ENCODE measurements at regions not wholly inside any gene's neighbourhood (a gene's known extent, or its start where the extent isn't known, plus 50 kb on each side); places are given as distances from the start of the nearest gene placed in this dataset.
"Not testable (repeated sequence)": the region's sequence is repeated elsewhere in the genome, so short reads cannot be mapped to it uniquely, and the experiment has no call there.

DNA sequence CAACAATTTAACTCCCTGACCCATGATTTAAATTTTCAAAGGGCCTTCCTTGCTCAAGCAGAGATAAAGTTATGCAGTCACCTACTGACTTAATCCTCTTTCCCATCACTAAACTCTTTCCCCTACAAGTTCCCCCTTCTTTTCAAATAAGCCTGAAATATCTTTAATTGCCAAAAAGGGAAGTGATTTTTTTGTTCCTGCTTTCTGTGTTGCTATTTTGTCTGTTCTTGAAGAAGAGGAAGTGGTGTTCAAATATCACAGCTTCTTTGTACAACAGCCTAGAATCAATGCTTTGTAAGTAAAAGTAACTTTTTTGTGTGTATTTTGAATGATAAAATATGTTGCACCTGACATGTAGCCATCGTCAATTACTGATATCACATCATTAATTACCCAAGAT, 595.9 kb downstream of the CENPC start:
- Mint-ChIP-seq H3K4me3 (no peak overlapping the region), H3K4me1 (peaks cover 6% of the 10 kb centered on the region)
- TF ChIP-seq CTCF (IDR thresholded peaks at IDR 0.05; ENCODE audit: unreplicated experiment in 3 of 3): no peak

GRCh38 chr4:66946761-66947160, 598.5 kb downstream of the CENPC start:
- Mint-ChIP-seq H3K4me1 (peaks cover 6% of the 10 kb centered on the region), H3K36me3 (ENCODE audit: low read depth) (no peaks in the 10 kb centered on the region)
- TF ChIP-seq CTCF (IDR thresholded peaks at IDR 0.05; ENCODE audit: unreplicated experiment in 3 of 3): no peak

More for the DNA sequence above, 595.9 kb downstream of the CENPC start:
- H3K27ac Mint-ChIP-seq: no peak overlapping the region
- H3K36me3 Mint-ChIP-seq (ENCODE audit: low read depth): no peaks in the 10 kb centered on the region
- H3K9me3 Mint-ChIP-seq: no peaks in the 10 kb centered on the region
- no peaks in the 10 kb centered on the region for H3K27me3 Mint-ChIP-seq (ENCODE audit: low read depth)

DNA sequence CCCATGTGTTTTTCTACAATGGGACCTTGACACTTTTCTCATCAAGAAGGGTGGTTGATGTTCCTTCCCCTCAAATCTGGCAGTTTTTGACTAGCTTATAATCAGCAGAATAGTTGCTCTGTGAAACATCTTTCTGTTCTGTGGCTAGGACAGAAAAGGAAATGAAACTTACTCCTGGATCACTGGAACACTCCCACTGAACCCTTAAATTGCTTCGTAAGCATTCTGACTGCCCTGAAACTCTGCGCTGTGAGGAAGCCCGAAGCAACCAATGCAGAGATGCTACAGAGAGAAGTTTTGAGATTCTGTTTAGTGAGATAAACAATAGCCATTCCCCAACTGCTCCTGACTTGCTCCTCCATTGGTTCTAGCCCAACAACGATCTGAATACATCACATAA, 602.2 kb downstream of the CENPC start:
- Mint-ChIP-seq H3K4me3 (no peak overlapping the region), H3K27ac (no peak overlapping the region), H3K9me3 (no peaks in the 10 kb centered on the region), H3K36me3 (ENCODE audit: low read depth) (no peaks in the 10 kb centered on the region), H3K27me3 (ENCODE audit: low read depth) (no peaks in the 10 kb centered on the region), H3K4me1 (no peaks in the 10 kb centered on the region)
- no peak for TF ChIP-seq CTCF (IDR thresholded peaks at IDR 0.05; ENCODE audit: unreplicated experiment in 3 of 3)

More at GRCh38 chr4:66946761-66947160, 598.5 kb downstream of the CENPC start:
- no peaks in the 10 kb centered on the region for H3K9me3 Mint-ChIP-seq
- H3K4me3 Mint-ChIP-seq: no peak overlapping the region
- H3K27me3 Mint-ChIP-seq (ENCODE audit: low read depth): no peaks in the 10 kb centered on the region
- no peak overlapping the region for H3K27ac Mint-ChIP-seq

GRCh38 chr4:66931981-66932380, 613.3 kb downstream of the CENPC start:
- H3K4me3 Mint-ChIP-seq; H3K9me3 Mint-ChIP-seq; H3K27ac Mint-ChIP-seq; H3K27me3 Mint-ChIP-seq (ENCODE audit: low read depth); H3K36me3 Mint-ChIP-seq (ENCODE audit: low read depth): not testable (repeated sequence)
- H3K4me1 Mint-ChIP-seq: peaks cover 13% of the 10 kb centered on the region

- H3K27me3 Mint-ChIP-seq (ENCODE audit: low read depth): no peaks in the 10 kb centered on the region
- H3K4me3 Mint-ChIP-seq: no peak overlapping the region
- no peaks in the 10 kb centered on the region for H3K9me3 Mint-ChIP-seq
- no peak overlapping the region for H3K27ac Mint-ChIP-seq
- H3K4me1 Mint-ChIP-seq: peaks cover 13% of the 10 kb centered on the region
- no peaks in the 10 kb centered on the region for H3K36me3 Mint-ChIP-seq (ENCODE audit: low read depth)
- no peak for TF ChIP-seq CTCF (IDR thresholded peaks at IDR 0.05; ENCODE audit: unreplicated experiment in 3 of 3)
These were observed 615.1 kb downstream of the CENPC start for GRCh38 chr4:66930206-66930605.

GRCh38 chr4:66929748-66930147, 615.6 kb downstream of the CENPC start:
- Mint-ChIP-seq H3K9me3 (no peaks in the 10 kb centered on the region), H3K4me1 (peaks cover 13% of the 10 kb centered on the region), H3K27me3 (ENCODE audit: low read depth) (no peaks in the 10 kb centered on the region), H3K27ac (no peak overlapping the region), H3K4me3 (no peak overlapping the region), H3K36me3 (ENCODE audit: low read depth) (no peaks in the 10 kb centered on the region)
- no peak for TF ChIP-seq CTCF (IDR thresholded peaks at IDR 0.05; ENCODE audit: unreplicated experiment in 3 of 3)

- H3K4me3 Mint-ChIP-seq; H3K27me3 Mint-ChIP-seq (ENCODE audit: low read depth); H3K27ac Mint-ChIP-seq; H3K9me3 Mint-ChIP-seq; H3K36me3 Mint-ChIP-seq (ENCODE audit: low read depth): not testable (repeated sequence)
- peaks cover 13% of the 10 kb centered on the region for H3K4me1 Mint-ChIP-seq
These were observed 616.4 kb downstream of the CENPC start for GRCh38 chr4:66928881-66929280.
